SH-SY5Y (cell line): ENCODE measurements at regions not wholly inside any gene's neighbourhood (a gene's known extent, or its start where the extent isn't known, plus 50 kb on each side); places are given as distances from the start of the nearest gene placed in this dataset.

Experiments used
- GATA2 ChIP-seq: IDR thresholded peaks from 2 replicates; pipeline ENCODE4 v1.6.1; 2011; ENCODE audit warnings: mild to moderate bottlenecking, low read depth, low read length
- GATA3 ChIP-seq: IDR thresholded peaks from 2 replicates; pipeline ENCODE4 v1.6.1; 2011; ENCODE audit warnings: low read depth, mild to moderate bottlenecking, low read length, moderate library complexity

- TF ChIP-seq GATA2 (no peak), GATA3 (no peak)
Observed at GRCh38 chr2:16359961-16360360, 305.7 kb downstream of the CYRIA start.
